ENCODE measurements at regions not wholly inside any gene's neighbourhood (a gene's known extent, or its start where the extent isn't known, plus 50 kb on each side); places are given as distances from the start of the nearest gene placed in this dataset.

GRCh38 chr3:65060904-65061303 is 373.1 kb upstream of the ADAMTS9 start:
- TF ChIP-seq SP2 (tag by site-specific recombination; IDR thresholded peaks at IDR 0.05) (no peak), CTCF (tag by site-specific recombination; IDR thresholded peaks at IDR 0.05) (no peak), ZSCAN5A (tag by site-specific recombination; IDR thresholded peaks at IDR 0.05) (no peak), ZNF830 (tag by site-specific recombination; IDR thresholded peaks at IDR 0.05; ENCODE audit: low read depth) (no peak), OVOL3 (tag by site-specific recombination; IDR thresholded peaks at IDR 0.05) (no peak), KLF16 (tag by site-specific recombination; IDR thresholded peaks at IDR 0.05) (no peak), ZNF311 (tag by site-specific recombination; IDR thresholded peaks at IDR 0.05; ENCODE audit: borderline replicate concordance) (no peak)

All from HEK293 (cell line).